ENCODE measurements at regions not wholly inside any gene's neighbourhood (a gene's known extent, or its start where the extent isn't known, plus 50 kb on each side); places are given as distances from the start of the nearest gene placed in this dataset.

- no peaks in the 10 kb centered on the region for H3K4me1 Mint-ChIP-seq
- H3K27ac Mint-ChIP-seq, result no peak overlapping the region
- H3K9me3 Mint-ChIP-seq, result peaks cover 7% of the 10 kb centered on the region
- H3K27me3 Mint-ChIP-seq, result no peaks in the 10 kb centered on the region
- no peak overlapping the region for H3K4me3 Mint-ChIP-seq
- H3K36me3 Mint-ChIP-seq, result no peaks in the 10 kb centered on the region
Observed at GRCh38 chr9:107881626-107882300, 392.2 kb upstream of the KLF4 start.

GRCh38 chr9:107878462-107878861 is 388.9 kb upstream of the KLF4 start:
- no peak overlapping the region for H3K4me3 Mint-ChIP-seq
- H3K27ac Mint-ChIP-seq, result no peak overlapping the region
- H3K27me3 Mint-ChIP-seq, result no peaks in the 10 kb centered on the region

GRCh38 chr9:107875571-107875980 is 386.0 kb upstream of the KLF4 start:
- H3K36me3 Mint-ChIP-seq, result no peaks in the 10 kb centered on the region
- no peak overlapping the region for H3K4me3 Mint-ChIP-seq
- H3K27ac Mint-ChIP-seq, result no peak overlapping the region
- H3K4me1 Mint-ChIP-seq, result no peaks in the 10 kb centered on the region
- H3K27me3 Mint-ChIP-seq, result no peaks in the 10 kb centered on the region
- H3K9me3 Mint-ChIP-seq, result peaks cover 7% of the 10 kb centered on the region

More at GRCh38 chr9:107878462-107878861, 388.9 kb upstream of the KLF4 start:
- Mint-ChIP-seq H3K9me3 (peaks cover 7% of the 10 kb centered on the region), H3K4me1 (no peaks in the 10 kb centered on the region), H3K36me3 (no peaks in the 10 kb centered on the region)

- H3K9me3 Mint-ChIP-seq, result peaks cover 7% of the 10 kb centered on the region
- H3K27ac Mint-ChIP-seq, result no peak overlapping the region
- H3K4me3 Mint-ChIP-seq, result no peak overlapping the region
- H3K4me1 Mint-ChIP-seq, result no peaks in the 10 kb centered on the region
- H3K36me3 Mint-ChIP-seq, result no peaks in the 10 kb centered on the region
- H3K27me3 Mint-ChIP-seq, result no peaks in the 10 kb centered on the region
Observed at GRCh38 chr9:107874591-107875369, 385.2 kb upstream of the KLF4 start.

- Mint-ChIP-seq H3K4me3 (no peak overlapping the region), H3K27ac (no peak overlapping the region), H3K4me1 (no peaks in the 10 kb centered on the region), H3K36me3 (no peaks in the 10 kb centered on the region), H3K9me3 (peaks cover 2% of the 10 kb centered on the region), H3K27me3 (no peaks in the 10 kb centered on the region)
Observed at GRCh38 chr9:107874137-107874536, 384.6 kb upstream of the KLF4 start.

GRCh38 chr9:107872457-107873192 is 383.1 kb upstream of the KLF4 start:
- Mint-ChIP-seq H3K36me3 (no peaks in the 10 kb centered on the region), H3K27me3 (no peaks in the 10 kb centered on the region), H3K27ac (no peak overlapping the region), H3K4me3 (no peak overlapping the region), H3K9me3 (no peaks in the 10 kb centered on the region), H3K4me1 (no peaks in the 10 kb centered on the region)

GRCh38 chr9:107870927-107871680 is 381.5 kb upstream of the KLF4 start:
- Mint-ChIP-seq H3K9me3 (no peaks in the 10 kb centered on the region), H3K4me3 (no peak overlapping the region), H3K27me3 (no peaks in the 10 kb centered on the region), H3K27ac (no peak overlapping the region), H3K4me1 (no peaks in the 10 kb centered on the region), H3K36me3 (no peaks in the 10 kb centered on the region)

- no peak overlapping the region for H3K27ac Mint-ChIP-seq
- H3K4me1 Mint-ChIP-seq, result no peaks in the 10 kb centered on the region
- no peaks in the 10 kb centered on the region for H3K36me3 Mint-ChIP-seq
- no peaks in the 10 kb centered on the region for H3K9me3 Mint-ChIP-seq
- H3K4me3 Mint-ChIP-seq, result no peak overlapping the region
- no peaks in the 10 kb centered on the region for H3K27me3 Mint-ChIP-seq
Observed at GRCh38 chr9:107870221-107870620, 380.7 kb upstream of the KLF4 start.

GRCh38 chr9:107869111-107869510 is 379.5 kb upstream of the KLF4 start:
- no peaks in the 10 kb centered on the region for H3K9me3 Mint-ChIP-seq
- H3K4me1 Mint-ChIP-seq, result no peaks in the 10 kb centered on the region
- H3K4me3 Mint-ChIP-seq, result no peak overlapping the region
- no peaks in the 10 kb centered on the region for H3K27me3 Mint-ChIP-seq
- H3K27ac Mint-ChIP-seq, result no peak overlapping the region
- no peaks in the 10 kb centered on the region for H3K36me3 Mint-ChIP-seq

GRCh38 chr9:107868186-107868585 is 378.6 kb upstream of the KLF4 start:
- no peaks in the 10 kb centered on the region for H3K27me3 Mint-ChIP-seq
- H3K9me3 Mint-ChIP-seq, result no peaks in the 10 kb centered on the region
- no peaks in the 10 kb centered on the region for H3K4me1 Mint-ChIP-seq
- H3K36me3 Mint-ChIP-seq, result no peaks in the 10 kb centered on the region
- H3K4me3 Mint-ChIP-seq, result no peak overlapping the region
- H3K27ac Mint-ChIP-seq, result no peak overlapping the region

GRCh38 chr9:107867738-107868137 is 378.2 kb upstream of the KLF4 start:
- no peak overlapping the region for H3K4me3 Mint-ChIP-seq

GRCh38 chr9:107866711-107867311 is 377.2 kb upstream of the KLF4 start:
- no peaks in the 10 kb centered on the region for H3K27me3 Mint-ChIP-seq
- no peaks in the 10 kb centered on the region for H3K4me1 Mint-ChIP-seq
- H3K4me3 Mint-ChIP-seq, result no peak overlapping the region
- no peak overlapping the region for H3K27ac Mint-ChIP-seq
- H3K9me3 Mint-ChIP-seq, result no peaks in the 10 kb centered on the region
- no peaks in the 10 kb centered on the region for H3K36me3 Mint-ChIP-seq

More at GRCh38 chr9:107867738-107868137, 378.2 kb upstream of the KLF4 start:
- Mint-ChIP-seq H3K9me3 (no peaks in the 10 kb centered on the region), H3K4me1 (no peaks in the 10 kb centered on the region), H3K27ac (no peak overlapping the region), H3K36me3 (no peaks in the 10 kb centered on the region), H3K27me3 (no peaks in the 10 kb centered on the region)

- H3K27me3 Mint-ChIP-seq, result no peaks in the 10 kb centered on the region
- H3K9me3 Mint-ChIP-seq, result no peaks in the 10 kb centered on the region
- no peaks in the 10 kb centered on the region for H3K4me1 Mint-ChIP-seq
- H3K27ac Mint-ChIP-seq, result no peak overlapping the region
- no peaks in the 10 kb centered on the region for H3K36me3 Mint-ChIP-seq
- no peak overlapping the region for H3K4me3 Mint-ChIP-seq
Observed at GRCh38 chr9:107863396-107863795, 373.8 kb upstream of the KLF4 start.

- H3K4me1 Mint-ChIP-seq, result no peaks in the 10 kb centered on the region
- no peak overlapping the region for H3K4me3 Mint-ChIP-seq
- H3K27me3 Mint-ChIP-seq, result no peaks in the 10 kb centered on the region
- H3K9me3 Mint-ChIP-seq, result no peaks in the 10 kb centered on the region
- H3K27ac Mint-ChIP-seq, result no peak overlapping the region
- no peaks in the 10 kb centered on the region for H3K36me3 Mint-ChIP-seq
Observed at GRCh38 chr9:107862881-107863280, 373.3 kb upstream of the KLF4 start.

GRCh38 chr9:107862323-107862722 is 372.8 kb upstream of the KLF4 start:
- Mint-ChIP-seq H3K36me3 (no peaks in the 10 kb centered on the region), H3K4me3 (no peak overlapping the region), H3K27ac (no peak overlapping the region), H3K4me1 (no peaks in the 10 kb centered on the region), H3K27me3 (no peaks in the 10 kb centered on the region), H3K9me3 (no peaks in the 10 kb centered on the region)
